MCF 10A (cell line): ENCODE measurements at regions not wholly inside any gene's neighbourhood (a gene's known extent, or its start where the extent isn't known, plus 50 kb on each side); places are given as distances from the start of the nearest gene placed in this dataset.

Experiments
- BruUV-seq: library from RNA; stranded (reverse); fragments of 400-500 nt; replicated peaks from 2 replicates; lab custom pipeline; 2021; lab: Mats Ljungman, UMichigan
- CTCF ChIA-PET: fragments of 300-600 bp; sonication (Branson Sonifier 250); formaldehyde crosslinking; extraction: SDS; loops from one replicate; lab custom pipeline; 2021; ENCODE audit warnings: antibody characterized with exemption, inconsistent platforms; lab: Yijun Ruan, JAX
- POLR2A ChIA-PET: fragments of 300-600, 350-650 bp; sonication (Branson Sonifier 250); formaldehyde crosslinking; extraction: SDS; loops from one replicate; lab custom pipeline; 2020; ENCODE audit warnings: antibody characterized with exemption, inconsistent platforms; lab: Yijun Ruan, JAX
- DNase-seq: peaks from one replicate; pipeline ENCODE4 v3.0.0-alpha.2; 2018; ENCODE audit not compliant: unreplicated experiment
- H3K27ac Mint-ChIP-seq: one replicate; pipeline ENCODE4 v1.8.0; 2022; ENCODE audit warnings: mild to moderate bottlenecking, low read depth, mixed read lengths; ENCODE audit not compliant: unreplicated experiment
- H3K27me3 Mint-ChIP-seq: one replicate; pipeline ENCODE4 v1.8.0; 2022; ENCODE audit warnings: mixed read lengths; ENCODE audit not compliant: insufficient read depth, unreplicated experiment
- H3K36me3 Mint-ChIP-seq: one replicate; pipeline ENCODE4 v1.8.0; 2022; ENCODE audit warnings: mild to moderate bottlenecking, moderate library complexity, mixed read lengths; ENCODE audit not compliant: insufficient read depth, unreplicated experiment
- H3K4me1 Mint-ChIP-seq: one replicate; pipeline ENCODE4 v1.8.0; 2022; ENCODE audit warnings: mixed read lengths; ENCODE audit not compliant: insufficient read depth, unreplicated experiment
- H3K4me3 Mint-ChIP-seq: one replicate; pipeline ENCODE4 v1.8.0; 2022; ENCODE audit warnings: mild to moderate bottlenecking, moderate library complexity, mixed read lengths; ENCODE audit not compliant: unreplicated experiment
- H3K9me3 Mint-ChIP-seq: one replicate; pipeline ENCODE4 v1.8.0; 2022; ENCODE audit warnings: mixed read lengths; ENCODE audit not compliant: unreplicated experiment
- CTCF ChIP-seq: fragments of 200-600 bp; IDR thresholded peaks from one replicate; pipeline ENCODE4 v1.8.0; 2022; ENCODE audit warnings: antibody characterized with exemption, mild to moderate bottlenecking; ENCODE audit not compliant: unreplicated experiment
- intact Hi-C: fragments of 100-400 bp; cut with micrococcal nuclease; formaldehyde crosslinking; loops from 2 replicates; pipeline ENCODE4 v1.14.1; 2022

DNA sequence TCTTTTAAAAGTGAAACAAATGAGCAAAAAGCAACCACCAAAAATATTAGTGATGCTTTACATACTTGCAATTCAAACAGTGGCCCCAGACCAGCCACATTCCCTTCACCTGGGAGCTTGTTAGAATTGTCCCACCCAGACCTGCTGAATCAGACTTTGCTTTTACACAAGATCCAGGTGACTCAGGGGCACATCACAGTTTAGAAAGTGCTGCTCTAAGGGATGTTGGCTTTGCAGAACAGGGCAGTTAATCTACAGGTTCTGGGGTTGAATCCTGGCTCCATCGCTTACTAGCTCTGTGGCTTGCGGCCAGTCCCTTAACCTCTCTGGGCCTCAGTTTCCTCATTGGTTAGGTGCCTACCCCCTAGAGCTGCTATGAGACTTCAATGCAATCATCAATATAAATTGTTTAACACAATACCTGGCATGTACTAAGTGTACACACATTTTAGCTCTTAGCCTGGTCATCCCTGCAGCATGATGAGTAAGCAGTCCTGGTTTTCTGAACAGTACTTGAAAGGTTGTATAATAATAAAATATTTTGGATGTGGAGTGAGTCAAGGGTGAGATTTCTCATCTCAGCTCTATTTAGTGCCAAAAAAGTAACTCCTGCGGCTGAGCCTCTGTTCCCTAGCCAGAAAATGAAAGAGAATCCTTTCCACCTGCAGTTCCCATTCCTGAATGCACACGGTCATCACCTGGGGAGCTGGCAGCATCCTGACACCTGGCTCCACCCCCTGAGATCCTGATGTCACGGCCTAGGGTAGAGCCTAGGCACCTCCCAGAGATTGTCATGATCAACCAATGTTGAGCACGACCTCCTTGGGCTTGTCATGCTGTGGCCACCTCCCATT, 162.7 kb downstream of the ANKRD60 start:
- H3K27me3 Mint-ChIP-seq: peaks cover 55% of the 10 kb centered on the region
- H3K4me1 Mint-ChIP-seq: no peaks in the 10 kb centered on the region
- POLR2A ChIA-PET: interaction anchor here (1.0 to 3.2 kb wide), 6 partner anchors 46 to 368 kb away, joined by 3 to 23 read pairs (median 6); partner anchors contain the start of gene PMEPA1
- no peak overlapping the region for H3K27ac Mint-ChIP-seq
- no peaks in the 10 kb centered on the region for H3K36me3 Mint-ChIP-seq
- TF ChIP-seq CTCF: no peak
- H3K9me3 Mint-ChIP-seq: peaks cover 18% of the 10 kb centered on the region
- intact Hi-C loops: no loop called here
- BruUV-seq: no TSS peak
- DNase-seq: peak; percentile 44
- no peak overlapping the region for H3K4me3 Mint-ChIP-seq
- CTCF ChIA-PET: interaction anchor here (0.5 to 2.4 kb wide), 9 partner anchors 10 to 444 kb away, joined by 3 to 11 read pairs (median 3); no protein-coding TSS in a partner anchor

DNA sequence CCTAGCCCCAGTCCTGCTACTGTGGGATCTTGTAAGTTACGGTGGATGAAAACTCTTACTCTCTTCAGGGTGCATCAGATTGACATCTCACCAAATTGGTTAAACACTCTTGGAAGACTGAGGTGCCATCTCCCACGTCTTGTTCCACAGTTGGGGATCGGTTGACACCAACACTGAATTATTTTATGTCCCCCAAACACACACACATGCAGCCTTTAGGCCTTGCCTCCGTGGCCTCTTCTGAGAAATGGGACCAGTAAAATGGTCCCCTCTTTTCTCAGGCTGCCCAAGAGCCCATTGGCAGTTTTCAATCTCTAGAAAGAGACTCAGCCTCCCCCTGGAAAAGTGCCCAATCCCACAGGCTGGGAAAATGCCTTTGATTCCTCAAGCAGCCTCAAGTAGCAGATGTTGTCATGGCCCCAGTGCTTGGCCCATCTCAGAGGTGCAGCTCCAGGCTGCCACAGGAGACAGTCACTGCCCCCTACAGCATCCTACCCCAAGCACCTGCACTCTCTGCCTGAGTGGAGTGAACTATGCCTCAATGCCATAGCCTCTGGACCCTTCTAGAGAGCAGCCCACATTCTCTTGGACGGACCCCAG, 163.9 kb downstream of the ANKRD60 start:
- intact Hi-C loops: no loop called here
- no peak for DNase-seq
- Mint-ChIP-seq H3K4me3 (no peak overlapping the region), H3K27ac (no peak overlapping the region), H3K27me3 (peaks cover 55% of the 10 kb centered on the region), H3K4me1 (no peaks in the 10 kb centered on the region), H3K9me3 (peaks cover 23% of the 10 kb centered on the region), H3K36me3 (no peaks in the 10 kb centered on the region)
- ChIA-PET CTCF (interaction anchor here (0.9 to 1.4 kb wide), 3 partner anchors 22 to 442 kb away, joined by 3 read pairs; no protein-coding TSS in a partner anchor), POLR2A (interaction anchor here (1.8 to 3.2 kb wide), 2 partner anchors 63 to 73 kb away, joined by 8 to 23 read pairs; no protein-coding TSS in a partner anchor)
- BruUV-seq: no TSS peak
- no peak for TF ChIP-seq CTCF

DNA sequence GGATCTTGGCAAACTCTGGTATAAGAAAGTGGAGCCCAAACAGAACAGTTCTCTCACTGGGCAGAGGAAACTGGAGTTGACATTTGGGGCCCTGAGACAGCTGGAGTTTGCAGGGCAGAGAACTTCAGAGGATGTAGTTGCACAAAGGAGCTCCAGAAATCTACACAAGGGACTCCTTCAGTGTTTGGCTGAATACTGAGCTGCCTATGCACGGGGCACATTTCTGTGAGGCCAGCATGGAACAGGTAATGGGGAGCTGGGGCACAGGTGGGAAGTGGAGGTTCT, 169.3 kb downstream of the ANKRD60 start:
- peaks cover 77% of the 10 kb centered on the region for H3K27me3 Mint-ChIP-seq
- H3K36me3 Mint-ChIP-seq: no peaks in the 10 kb centered on the region
- H3K4me3 Mint-ChIP-seq: no peak overlapping the region
- H3K9me3 Mint-ChIP-seq: peaks cover 23% of the 10 kb centered on the region
- no peak overlapping the region for H3K27ac Mint-ChIP-seq
- DNase-seq: no peak
- CTCF ChIA-PET: interaction anchor here (0.5 to 1.6 kb wide), 4 partner anchors 8 to 126 kb away, joined by 3 to 5 read pairs (median 4); no protein-coding TSS in a partner anchor
- no peak for TF ChIP-seq CTCF
- intact Hi-C loops: no loop called here
- POLR2A ChIA-PET: interaction anchor here (0.9 kb wide), 1 partner anchor 17 kb away, joined by 3 read pairs; no protein-coding TSS in a partner anchor
- no TSS peak for BruUV-seq
- no peaks in the 10 kb centered on the region for H3K4me1 Mint-ChIP-seq
